ENCODE measurements at regions not wholly inside any gene's neighbourhood (a gene's known extent, or its start where the extent isn't known, plus 50 kb on each side); places are given as distances from the start of the nearest gene placed in this dataset.

- TF ChIP-seq POLR2A (IDR thresholded peaks at IDR 0.05) = no peak
- TF ChIP-seq CTCF (IDR thresholded peaks at IDR 0.05) = no peak
Measured at GRCh38 chr9:79115176-79115575, 456.6 kb upstream of the TLE4 start.

Measured in uterus (tissue), 2 donors.